Endothelial cell of umbilical vein (primary cell): ENCODE measurements at regions not wholly inside any gene's neighbourhood (a gene's known extent, or its start where the extent isn't known, plus 50 kb on each side); places are given as distances from the start of the nearest gene placed in this dataset.

Experiments used
- EZH2 ChIP-seq: IDR thresholded peaks from 2 replicates; pipeline ENCODE4 v1.6.1; 2012; ENCODE audit warnings: borderline replicate concordance, low read depth, mild to moderate bottlenecking, moderate library complexity, low read length, inconsistent platforms; ENCODE audit not compliant: severe bottlenecking
- FOS ChIP-seq: IDR thresholded peaks from 2 replicates; pipeline ENCODE4 v1.6.1; 2011; ENCODE audit warnings: mild to moderate bottlenecking, low read length, moderate library complexity, borderline replicate concordance; ENCODE audit not compliant: insufficient read depth
- GATA2 ChIP-seq: IDR thresholded peaks from 2 replicates; pipeline ENCODE4 v1.7.0; 2011; ENCODE audit warnings: low read depth, mild to moderate bottlenecking, moderate library complexity, mixed read lengths, low read length; ENCODE audit not compliant: insufficient read length, insufficient read depth
- JUN ChIP-seq: IDR thresholded peaks from 2 replicates; pipeline ENCODE4 v1.6.1; 2011; ENCODE audit warnings: borderline replicate concordance, low read depth; ENCODE audit not compliant: insufficient read length, insufficient read depth
- MYC ChIP-seq: IDR thresholded peaks from one replicate; pipeline ENCODE4 v1.6.1; 2011; ENCODE audit warnings: mild to moderate bottlenecking, low read depth, low read length
- POLR2A ChIP-seq: IDR thresholded peaks from 2 replicates; pipeline ENCODE4 v1.6.1; 2012; ENCODE audit warnings: low read depth, mild to moderate bottlenecking, control low read depth, low read length
- POLR2AphosphoS5 ChIP-seq: IDR thresholded peaks from 2 replicates; pipeline ENCODE4 v1.6.1; 2012; ENCODE audit warnings: low read depth, mild to moderate bottlenecking, control low read depth, low read length, moderate library complexity; ENCODE audit not compliant: insufficient read depth
- TF ChIP-seq, protein P1 (sequence below), 2 donors: IDR thresholded peaks; 1 replicate in 1 of 2; 2 replicates in 1 of 2; pipeline ENCODE4 v1.5.1; 2011; ENCODE audit warnings: low read length in 2 of 2, mild to moderate bottlenecking in 2 of 2, moderate library complexity in 2 of 2, control low read depth in 1 of 2, inconsistent platforms in 1 of 2, low read depth in 1 of 2; ENCODE audit not compliant: insufficient read depth in 1 of 2; ENCODE audit errors: extremely low read depth in 1 of 2
- TF ChIP-seq, protein P2 (sequence below): IDR thresholded peaks from 2 replicates; pipeline ENCODE4 v1.6.1; 2011; ENCODE audit not compliant: insufficient read depth, insufficient read length

DNA sequence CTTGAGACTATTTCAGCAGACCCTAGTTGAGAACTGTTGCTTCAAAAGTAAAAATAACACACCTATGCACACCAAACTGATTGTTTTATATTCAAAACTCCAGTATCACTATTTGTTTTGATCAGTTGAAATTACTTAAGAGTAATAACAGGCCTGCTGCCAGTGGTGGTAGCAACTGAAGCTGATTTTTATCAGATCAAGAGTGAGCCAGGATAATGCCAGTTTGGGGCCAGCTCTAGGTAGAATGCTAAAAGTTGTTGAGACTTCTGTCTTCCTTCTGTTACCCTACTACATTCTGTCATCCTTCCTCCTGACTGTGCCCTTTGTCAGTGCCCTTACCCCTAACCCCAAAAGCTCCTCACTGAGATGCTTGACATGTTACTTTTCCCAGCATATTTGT is 228.7 kb upstream of the SPRY1 start:
- TF ChIP-seq, protein P1, sequence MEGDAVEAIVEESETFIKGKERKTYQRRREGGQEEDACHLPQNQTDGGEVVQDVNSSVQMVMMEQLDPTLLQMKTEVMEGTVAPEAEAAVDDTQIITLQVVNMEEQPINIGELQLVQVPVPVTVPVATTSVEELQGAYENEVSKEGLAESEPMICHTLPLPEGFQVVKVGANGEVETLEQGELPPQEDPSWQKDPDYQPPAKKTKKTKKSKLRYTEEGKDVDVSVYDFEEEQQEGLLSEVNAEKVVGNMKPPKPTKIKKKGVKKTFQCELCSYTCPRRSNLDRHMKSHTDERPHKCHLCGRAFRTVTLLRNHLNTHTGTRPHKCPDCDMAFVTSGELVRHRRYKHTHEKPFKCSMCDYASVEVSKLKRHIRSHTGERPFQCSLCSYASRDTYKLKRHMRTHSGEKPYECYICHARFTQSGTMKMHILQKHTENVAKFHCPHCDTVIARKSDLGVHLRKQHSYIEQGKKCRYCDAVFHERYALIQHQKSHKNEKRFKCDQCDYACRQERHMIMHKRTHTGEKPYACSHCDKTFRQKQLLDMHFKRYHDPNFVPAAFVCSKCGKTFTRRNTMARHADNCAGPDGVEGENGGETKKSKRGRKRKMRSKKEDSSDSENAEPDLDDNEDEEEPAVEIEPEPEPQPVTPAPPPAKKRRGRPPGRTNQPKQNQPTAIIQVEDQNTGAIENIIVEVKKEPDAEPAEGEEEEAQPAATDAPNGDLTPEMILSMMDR (IDR thresholded peaks at IDR 0.05; ENCODE audit: extremely low read depth in 1 of 2, insufficient read depth in 1 of 2, low read depth in 1 of 2, low read length in 2 of 2), result no peak
- no peak for TF ChIP-seq GATA2
- no peak for TF ChIP-seq EZH2
- TF ChIP-seq POLR2AphosphoS5, result no peak
- TF ChIP-seq POLR2A, result no peak
- TF ChIP-seq MYC, result no peak
- TF ChIP-seq, protein P2, sequence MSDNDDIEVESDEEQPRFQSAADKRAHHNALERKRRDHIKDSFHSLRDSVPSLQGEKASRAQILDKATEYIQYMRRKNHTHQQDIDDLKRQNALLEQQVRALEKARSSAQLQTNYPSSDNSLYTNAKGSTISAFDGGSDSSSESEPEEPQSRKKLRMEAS, result no peak
- no peak for TF ChIP-seq FOS
- TF ChIP-seq JUN, result no peak
